Parathyroid adenoma (tissue), 2 donors: ENCODE measurements at regions not wholly inside any gene's neighbourhood (a gene's known extent, or its start where the extent isn't known, plus 50 kb on each side); places are given as distances from the start of the nearest gene placed in this dataset.

Experiments used
- H2AFZ ChIP-seq: fragments of 300-600 bp; sonication (generic); one replicate; pipeline ENCODE4 v1.7.0; 2017; ENCODE audit warnings: antibody characterized with exemption, mild to moderate bottlenecking
- H3K27ac ChIP-seq: fragments of 300-600 bp; sonication (generic); one replicate; pipeline ENCODE4 v1.7.0; 2017
- H3K27me3 ChIP-seq: fragments of 300-600 bp; sonication (generic); one replicate; pipeline ENCODE4 v1.7.0; 2017; ENCODE audit warnings: low read length; ENCODE audit not compliant: control insufficient read depth, insufficient read depth
- H3K36me3 ChIP-seq: fragments of 300-600 bp; sonication (generic); one replicate; pipeline ENCODE4 v1.7.0; 2017; ENCODE audit warnings: low read length; ENCODE audit not compliant: control insufficient read depth, insufficient read depth
- H3K4me1 ChIP-seq: fragments of 300-600 bp; sonication (generic); one replicate; pipeline ENCODE4 v1.7.0; 2017; ENCODE audit warnings: control low read depth
- H3K4me2 ChIP-seq: fragments of 300-600 bp; sonication (generic); one replicate; pipeline ENCODE4 v1.7.0; 2017; ENCODE audit warnings: low read length
- H3K4me3 ChIP-seq: fragments of 300-600 bp; sonication (generic); one replicate; pipeline ENCODE4 v1.7.0; 2017; ENCODE audit warnings: low read depth, low read length
- H3K79me2 ChIP-seq: fragments of 300-600 bp; sonication (generic); one replicate; pipeline ENCODE4 v1.7.0; 2017; ENCODE audit warnings: control low read depth
- H3K9ac ChIP-seq: fragments of 300-600 bp; sonication (generic); one replicate; pipeline ENCODE4 v1.7.0; 2017; ENCODE audit warnings: mild to moderate bottlenecking
- H3K9me3 ChIP-seq: fragments of 300-600 bp; sonication (generic); one replicate; pipeline ENCODE4 v1.7.0; 2017; ENCODE audit warnings: low read length; ENCODE audit not compliant: control insufficient read depth
- CTCF ChIP-seq: fragments of 300-600 bp; sonication (generic); IDR thresholded peaks from one replicate; pipeline ENCODE4 v1.7.0; 2017; ENCODE audit warnings: antibody characterized with exemption, mild to moderate bottlenecking
- donor health status: primary hyperparathyroidism.

- Histone ChIP-seq H3K36me3 (no peaks in the 10 kb centered on the region), H3K4me1 (no peaks in the 10 kb centered on the region), H3K4me3 (no peak overlapping the region), H3K27ac (no peak overlapping the region), H3K9ac (no peak overlapping the region), H3K9me3 (no peaks in the 10 kb centered on the region), H3K27me3 (no peaks in the 10 kb centered on the region), H3K79me2 (no peaks in the 10 kb centered on the region), H2AFZ (no peak overlapping the region), H3K4me2 (no peak overlapping the region)
- TF ChIP-seq CTCF = no peak
Observed at GRCh38 chr17:79505199-79505598, 105.7 kb downstream of the RBFOX3 start.

- H3K4me3 ChIP-seq = no peak overlapping the region
- no peak overlapping the region for H3K4me2 ChIP-seq
- H3K4me1 ChIP-seq = no peaks in the 10 kb centered on the region
- H3K27ac ChIP-seq = no peak overlapping the region
- no peaks in the 10 kb centered on the region for H3K27me3 ChIP-seq
- H3K79me2 ChIP-seq = no peaks in the 10 kb centered on the region
- no peak overlapping the region for H2AFZ ChIP-seq
- no peak overlapping the region for H3K9ac ChIP-seq
- no peaks in the 10 kb centered on the region for H3K36me3 ChIP-seq
- no peak for TF ChIP-seq CTCF
- H3K9me3 ChIP-seq = no peaks in the 10 kb centered on the region
Observed at GRCh38 chr17:79504181-79504605, 106.7 kb downstream of the RBFOX3 start.

GRCh38 chr17:79503126-79503839, 107.6 kb downstream of the RBFOX3 start:
- no peaks in the 10 kb centered on the region for H3K9me3 ChIP-seq
- H3K4me2 ChIP-seq = no peak overlapping the region
- no peak overlapping the region for H3K9ac ChIP-seq
- no peaks in the 10 kb centered on the region for H3K79me2 ChIP-seq
- no peaks in the 10 kb centered on the region for H3K27me3 ChIP-seq
- H3K4me1 ChIP-seq = no peaks in the 10 kb centered on the region
- no peak for TF ChIP-seq CTCF
- H3K4me3 ChIP-seq = no peak overlapping the region
- H3K27ac ChIP-seq = no peak overlapping the region
- no peaks in the 10 kb centered on the region for H3K36me3 ChIP-seq
- no peak overlapping the region for H2AFZ ChIP-seq

GRCh38 chr17:79501910-79502309, 108.9 kb downstream of the RBFOX3 start:
- no peaks in the 10 kb centered on the region for H3K4me1 ChIP-seq
- H2AFZ ChIP-seq = no peak overlapping the region
- H3K4me2 ChIP-seq = no peak overlapping the region
- H3K36me3 ChIP-seq = no peaks in the 10 kb centered on the region
- H3K27me3 ChIP-seq = no peaks in the 10 kb centered on the region
- H3K9me3 ChIP-seq = no peaks in the 10 kb centered on the region
- H3K79me2 ChIP-seq = no peaks in the 10 kb centered on the region
- no peak overlapping the region for H3K4me3 ChIP-seq
- no peak overlapping the region for H3K27ac ChIP-seq
- H3K9ac ChIP-seq = no peak overlapping the region
- TF ChIP-seq CTCF = no peak
